ENCODE measurements at regions not wholly inside any gene's neighbourhood (a gene's known extent, or its start where the extent isn't known, plus 50 kb on each side); places are given as distances from the start of the nearest gene placed in this dataset.

DNA sequence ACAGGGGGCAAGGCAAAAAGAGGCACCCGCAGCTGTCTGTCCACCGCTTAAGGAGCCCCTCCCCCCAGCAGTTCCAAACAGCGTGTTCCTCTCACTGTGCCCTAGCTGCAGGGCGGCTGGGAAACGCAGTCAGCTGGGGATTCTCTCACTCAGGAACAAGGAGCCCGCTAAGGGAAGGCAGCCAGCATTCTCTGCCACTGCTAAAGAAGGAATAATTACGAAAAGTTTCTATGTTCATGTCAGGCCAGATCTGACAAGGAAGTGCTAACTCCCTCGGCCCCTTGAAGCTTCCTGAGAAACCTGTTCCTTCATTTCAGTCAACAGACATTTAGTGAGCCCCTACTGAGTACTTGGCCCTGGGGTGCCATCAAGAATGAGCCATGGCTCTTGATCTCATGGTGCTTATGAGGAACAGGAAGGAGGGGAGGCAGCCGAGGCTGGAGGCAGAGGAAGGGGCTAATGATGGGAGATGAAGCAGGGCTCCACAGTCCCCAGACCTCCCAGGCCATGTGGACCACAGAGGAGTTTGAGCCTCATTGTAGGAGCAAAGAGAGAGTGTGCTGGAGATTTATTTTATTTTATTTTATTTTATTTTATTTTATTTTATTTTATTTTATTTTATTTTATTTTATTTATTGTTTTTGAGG is 101.7 kb upstream of the PMEPA1 start:
- TF ChIP-seq, protein P1, sequence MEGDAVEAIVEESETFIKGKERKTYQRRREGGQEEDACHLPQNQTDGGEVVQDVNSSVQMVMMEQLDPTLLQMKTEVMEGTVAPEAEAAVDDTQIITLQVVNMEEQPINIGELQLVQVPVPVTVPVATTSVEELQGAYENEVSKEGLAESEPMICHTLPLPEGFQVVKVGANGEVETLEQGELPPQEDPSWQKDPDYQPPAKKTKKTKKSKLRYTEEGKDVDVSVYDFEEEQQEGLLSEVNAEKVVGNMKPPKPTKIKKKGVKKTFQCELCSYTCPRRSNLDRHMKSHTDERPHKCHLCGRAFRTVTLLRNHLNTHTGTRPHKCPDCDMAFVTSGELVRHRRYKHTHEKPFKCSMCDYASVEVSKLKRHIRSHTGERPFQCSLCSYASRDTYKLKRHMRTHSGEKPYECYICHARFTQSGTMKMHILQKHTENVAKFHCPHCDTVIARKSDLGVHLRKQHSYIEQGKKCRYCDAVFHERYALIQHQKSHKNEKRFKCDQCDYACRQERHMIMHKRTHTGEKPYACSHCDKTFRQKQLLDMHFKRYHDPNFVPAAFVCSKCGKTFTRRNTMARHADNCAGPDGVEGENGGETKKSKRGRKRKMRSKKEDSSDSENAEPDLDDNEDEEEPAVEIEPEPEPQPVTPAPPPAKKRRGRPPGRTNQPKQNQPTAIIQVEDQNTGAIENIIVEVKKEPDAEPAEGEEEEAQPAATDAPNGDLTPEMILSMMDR (IDR thresholded peaks at IDR 0.05; ENCODE audit: low read length), result no peak
- no peak for TF ChIP-seq EZH2 (IDR thresholded peaks at IDR 0.05; ENCODE audit: borderline replicate concordance, low read length)

All from OCI-LY1 (cell line).